ENCODE measurements at regions not wholly inside any gene's neighbourhood (a gene's known extent, or its start where the extent isn't known, plus 50 kb on each side); places are given as distances from the start of the nearest gene placed in this dataset.
"Not testable (repeated sequence)": the region's sequence is repeated elsewhere in the genome, so short reads cannot be mapped to it uniquely, and the experiment has no call there.

- H3K4me3 ChIP-seq: no peak overlapping the region
- no peaks in the 10 kb centered on the region for H3K36me3 ChIP-seq
- H3K4me2 ChIP-seq: no peak overlapping the region
- no peaks in the 10 kb centered on the region for H3K9me3 ChIP-seq (replicated peaks in 1 of 11)
- TF ChIP-seq Cebpa-rat (IDR thresholded peaks at IDR 0.05): no peak
- no peak overlapping the region for H3K27ac ChIP-seq
- no peaks in the 10 kb centered on the region for H4K20me1 ChIP-seq
- H3K27me3 ChIP-seq: no peaks in the 10 kb centered on the region
- H3K4me1 ChIP-seq: no peaks in the 10 kb centered on the region
- H3K9ac ChIP-seq: no peak overlapping the region
Measured at GRCh38 chr1:70587872-70588366, 176.9 kb downstream of the CTH start.

- not testable (repeated sequence) for H3K9me3 ChIP-seq (replicated peaks in 1 of 11); H3K27ac ChIP-seq
Measured at GRCh38 chr1:70593551-70593950, 182.5 kb downstream of the CTH start.

GRCh38 chr1:70608815-70609214 is 197.7 kb downstream of the CTH start:
- TF ChIP-seq Cebpa-rat (IDR thresholded peaks at IDR 0.05): no peak
- Histone ChIP-seq H3K9ac (no peak overlapping the region), H3K4me1 (no peaks in the 10 kb centered on the region), H3K27me3 (no peaks in the 10 kb centered on the region), H3K27ac (no peak overlapping the region), H3K4me2 (no peak overlapping the region), H4K20me1 (no peaks in the 10 kb centered on the region), H3K4me3 (no peak overlapping the region), H3K36me3 (no peaks in the 10 kb centered on the region), H3K9me3 (replicated peaks in 1 of 11) (no peaks in the 10 kb centered on the region)

More at GRCh38 chr1:70593551-70593950, 182.5 kb downstream of the CTH start:
- H3K4me3 ChIP-seq, H3K9ac ChIP-seq, H3K4me1 ChIP-seq, H3K27me3 ChIP-seq, H3K4me2 ChIP-seq, H3K36me3 ChIP-seq, H4K20me1 ChIP-seq: not testable (repeated sequence)

GRCh38 chr1:70610164-70610563 is 199.1 kb downstream of the CTH start:
- H3K27me3 ChIP-seq; H3K4me2 ChIP-seq; H3K4me1 ChIP-seq; H3K36me3 ChIP-seq; H3K9ac ChIP-seq; H3K9me3 ChIP-seq (replicated peaks in 1 of 11); H3K27ac ChIP-seq; H3K4me3 ChIP-seq; H4K20me1 ChIP-seq: not testable (repeated sequence)

- H4K20me1 ChIP-seq: no peaks in the 10 kb centered on the region
- no peak overlapping the region for H3K27ac ChIP-seq
- no peaks in the 10 kb centered on the region for H3K36me3 ChIP-seq
- peaks cover 6 to 13% (median 9%) of the 10 kb centered on the region in 11 experiments; a peak in 16 of 22 replicates for H3K9me3 ChIP-seq (replicated peaks in 1 of 11)
- no peak overlapping the region for H3K4me3 ChIP-seq
- H3K27me3 ChIP-seq: no peaks in the 10 kb centered on the region
- no peak for TF ChIP-seq Cebpa-rat (IDR thresholded peaks at IDR 0.05)
- H3K9ac ChIP-seq: no peak overlapping the region
- no peak overlapping the region for H3K4me2 ChIP-seq
- H3K4me1 ChIP-seq: no peaks in the 10 kb centered on the region
Measured at GRCh38 chr1:70616946-70617345, 205.9 kb downstream of the CTH start.

- no peaks in the 10 kb centered on the region for H3K27me3 ChIP-seq
- H3K9me3 ChIP-seq (replicated peaks in 1 of 11): peaks cover 6 to 13% (median 9%) of the 10 kb centered on the region in 11 experiments; a peak in 16 of 22 replicates
- H3K4me3 ChIP-seq: no peak overlapping the region
- H4K20me1 ChIP-seq: no peaks in the 10 kb centered on the region
- no peak overlapping the region for H3K4me2 ChIP-seq
- no peak overlapping the region for H3K27ac ChIP-seq
- H3K9ac ChIP-seq: no peak overlapping the region
- TF ChIP-seq Cebpa-rat (IDR thresholded peaks at IDR 0.05): no peak
- no peaks in the 10 kb centered on the region for H3K4me1 ChIP-seq
- no peaks in the 10 kb centered on the region for H3K36me3 ChIP-seq
Measured at GRCh38 chr1:70617728-70618127, 206.7 kb downstream of the CTH start.

- H3K4me1 ChIP-seq: no peaks in the 10 kb centered on the region
- peaks cover 0 to 17% (median 3%) of the 10 kb centered on the region in 11 experiments; a peak in 6 of 22 replicates for H3K9me3 ChIP-seq (replicated peaks in 1 of 11)
- H3K36me3 ChIP-seq: no peaks in the 10 kb centered on the region
- no peaks in the 10 kb centered on the region for H4K20me1 ChIP-seq
- H3K9ac ChIP-seq: no peak overlapping the region
- no peaks in the 10 kb centered on the region for H3K27me3 ChIP-seq
- TF ChIP-seq Cebpa-rat (IDR thresholded peaks at IDR 0.05): no peak
- H3K4me2 ChIP-seq: no peak overlapping the region
- H3K27ac ChIP-seq: no peak overlapping the region
- H3K4me3 ChIP-seq: no peak overlapping the region
Measured at GRCh38 chr1:70627910-70628309, 216.8 kb downstream of the CTH start.

- Histone ChIP-seq H3K9me3 (replicated peaks in 1 of 11) (peaks cover 0 to 17% (median 3%) of the 10 kb centered on the region in 11 experiments; a peak in 6 of 22 replicates), H3K4me2 (no peak overlapping the region), H3K4me1 (no peaks in the 10 kb centered on the region), H3K27me3 (no peaks in the 10 kb centered on the region), H3K9ac (no peak overlapping the region), H3K36me3 (no peaks in the 10 kb centered on the region), H3K27ac (no peak overlapping the region), H3K4me3 (no peak overlapping the region), H4K20me1 (no peaks in the 10 kb centered on the region)
- TF ChIP-seq Cebpa-rat (IDR thresholded peaks at IDR 0.05): no peak
Measured at GRCh38 chr1:70628973-70629372, 217.9 kb downstream of the CTH start.

GRCh38 chr1:70633004-70633403 is 221.9 kb downstream of the CTH start:
- no peak for TF ChIP-seq Cebpa-rat (IDR thresholded peaks at IDR 0.05)
- H3K27me3 ChIP-seq: no peaks in the 10 kb centered on the region
- no peak overlapping the region for H3K4me3 ChIP-seq
- H4K20me1 ChIP-seq: no peaks in the 10 kb centered on the region
- H3K36me3 ChIP-seq: no peaks in the 10 kb centered on the region
- no peak overlapping the region for H3K9ac ChIP-seq
- H3K9me3 ChIP-seq (replicated peaks in 1 of 11): peaks cover 0 to 7% (median under 1%) of the 10 kb centered on the region in 11 experiments; a peak in 2 of 22 replicates
- H3K4me1 ChIP-seq: no peaks in the 10 kb centered on the region
- no peak overlapping the region for H3K27ac ChIP-seq
- no peak overlapping the region for H3K4me2 ChIP-seq

- no peaks in the 10 kb centered on the region for H3K36me3 ChIP-seq
- no peak overlapping the region for H3K27ac ChIP-seq
- no peak for TF ChIP-seq Cebpa-rat (IDR thresholded peaks at IDR 0.05)
- H3K4me3 ChIP-seq: no peak overlapping the region
- H3K27me3 ChIP-seq: no peaks in the 10 kb centered on the region
- H3K4me1 ChIP-seq: no peaks in the 10 kb centered on the region
- H3K9ac ChIP-seq: no peak overlapping the region
- no peak overlapping the region for H3K4me2 ChIP-seq
- no peaks in the 10 kb centered on the region for H3K9me3 ChIP-seq (replicated peaks in 1 of 11)
- no peaks in the 10 kb centered on the region for H4K20me1 ChIP-seq
Measured at GRCh38 chr1:70635868-70636267, 224.8 kb downstream of the CTH start.

Measured in BLaER1 treated with 17β-estradiol and CSF1 and Interleukin-3, amounts not matched to agents 10 nM and 100 nM (cell line).